SW480 (cell line): ENCODE measurements at regions not wholly inside any gene's neighbourhood (a gene's known extent, or its start where the extent isn't known, plus 50 kb on each side); places are given as distances from the start of the nearest gene placed in this dataset.
A peak's percentile ranks its signal among the peaks of the same experiment; 100 is the strongest.
"Not testable (repeated sequence)": the region's sequence is repeated elsewhere in the genome, so short reads cannot be mapped to it uniquely, and the experiment has no call there.

ENCODE experiments used
- DNase-seq: peaks from one replicate; pipeline ENCODE4 v3.0.0-alpha.2; 2016; ENCODE audit warnings: low spot score

GRCh38 chr7:65519751-65520150 is 146.1 kb downstream of the ZNF92 start:
- DNase-seq, result not testable (repeated sequence)

GRCh38 chr7:65545465-65546161 is 172.0 kb downstream of the ZNF92 start:
- not testable (repeated sequence) for DNase-seq

- DNase-seq, result not testable (repeated sequence)
Measured at GRCh38 chr7:65549589-65550443, 176.2 kb downstream of the ZNF92 start.

GRCh38 chr7:65550444-65550809 is 176.8 kb downstream of the ZNF92 start:
- DNase-seq, result not testable (repeated sequence)

GRCh38 chr7:65551042-65551441 is 177.4 kb downstream of the ZNF92 start:
- DNase-seq, result not testable (repeated sequence)

GRCh38 chr7:65554553-65555476 is 181.2 kb downstream of the ZNF92 start:
- DNase-seq, result not testable (repeated sequence)

GRCh38 chr7:65558584-65558983 is 184.9 kb downstream of the ZNF92 start:
- peak; percentile 31 for DNase-seq

GRCh38 chr7:65561786-65562372 is 188.2 kb downstream of the ZNF92 start:
- DNase-seq, result not testable (repeated sequence)

GRCh38 chr7:65562522-65562921 is 188.9 kb downstream of the ZNF92 start:
- DNase-seq, result not testable (repeated sequence)

- DNase-seq, result not testable (repeated sequence)
Measured at GRCh38 chr7:65563333-65563732, 189.7 kb downstream of the ZNF92 start.

- DNase-seq, result not testable (repeated sequence)
Measured at GRCh38 chr7:65568226-65568625, 194.6 kb downstream of the ZNF92 start.

- DNase-seq, result not testable (repeated sequence)
Measured at GRCh38 chr7:65570990-65571389, 197.3 kb downstream of the ZNF92 start.

GRCh38 chr7:65572581-65572980 is 198.9 kb downstream of the ZNF92 start:
- not testable (repeated sequence) for DNase-seq

- not testable (repeated sequence) for DNase-seq
Measured at GRCh38 chr7:65576370-65576769, 202.7 kb downstream of the ZNF92 start.

- DNase-seq, result not testable (repeated sequence)
Measured at GRCh38 chr7:65582518-65583119, 209.0 kb downstream of the ZNF92 start.

GRCh38 chr7:65602495-65602894 is 228.8 kb downstream of the ZNF92 start:
- not testable (repeated sequence) for DNase-seq

GRCh38 chr7:65609131-65609530 is 235.5 kb downstream of the ZNF92 start:
- DNase-seq, result no peak

- not testable (repeated sequence) for DNase-seq
Measured at GRCh38 chr7:65613644-65614289, 240.1 kb downstream of the ZNF92 start.

- DNase-seq, result not testable (repeated sequence)
Measured at GRCh38 chr7:65616111-65616510, 242.5 kb downstream of the ZNF92 start.

- not testable (repeated sequence) for DNase-seq
Measured at GRCh38 chr7:65620216-65620615, 246.6 kb downstream of the ZNF92 start.
